Body of pancreas (tissue), 4 donors: ENCODE measurements at regions not wholly inside any gene's neighbourhood (a gene's known extent, or its start where the extent isn't known, plus 50 kb on each side); places are given as distances from the start of the nearest gene placed in this dataset.

Experiments used
- CTCF ChIP-seq, 7 experiments: fragments of 450-650 bp in 4 of 7; fragments of 200-600 bp in 3 of 7; sonication (generic) in 3 of 7; IDR thresholded peaks; one replicate each; pipeline ENCODE4 v1.5.1; 2016 to 2019; ENCODE audit warnings: antibody characterized with exemption in 7 of 7
- POLR2A ChIP-seq, 3 donors: fragments of 450-650 bp; IDR thresholded peaks; one replicate each; pipeline ENCODE4 v1.6.1; 2016; ENCODE audit warnings: antibody characterized with exemption in 3 of 3, mild to moderate bottlenecking in 2 of 3

GRCh38 chr1:178581351-178582303, 68.7 kb downstream of the TEX35 start:
- TF ChIP-seq POLR2A (IDR thresholded peaks at IDR 0.05) = no peak
- TF ChIP-seq CTCF (IDR thresholded peaks at IDR 0.05) = no peak
